ENCODE measurements at regions not wholly inside any gene's neighbourhood (a gene's known extent, or its start where the extent isn't known, plus 50 kb on each side); places are given as distances from the start of the nearest gene placed in this dataset.

GRCh38 chr5:158292981-158293380, 434.0 kb upstream of the CLINT1 start:
- TF ChIP-seq EP300 (IDR thresholded peaks at IDR 0.05) (no peak), CTCF (IDR thresholded peaks at IDR 0.05) (no peak), POLR2A (IDR thresholded peaks at IDR 0.05) (no peak)
